Endothelial cell of umbilical vein (primary cell): ENCODE measurements at regions not wholly inside any gene's neighbourhood (a gene's known extent, or its start where the extent isn't known, plus 50 kb on each side); places are given as distances from the start of the nearest gene placed in this dataset.

ENCODE experiments used
- BruUV-seq: library from RNA; stranded (reverse); fragments of 400-500 nt; replicated peaks from 2 replicates; lab custom pipeline; 2021; lab: Mats Ljungman, UMichigan
- CTCF ChIA-PET: fragments of 300-600, 350-600 bp; sonication (Branson Sonifier 250); formaldehyde crosslinking; loops from one replicate; lab custom pipeline; 2021; ENCODE audit warnings: antibody characterized with exemption, inconsistent platforms; lab: Charles Lee
- POLR2A ChIA-PET: fragments of 300-600, 350-600 bp; sonication (Branson Sonifier 250); formaldehyde crosslinking; loops from one replicate; lab custom pipeline; 2021; ENCODE audit warnings: antibody characterized with exemption, inconsistent platforms; lab: Charles Lee
- DNase-seq: peaks from one replicate; pipeline ENCODE4 v3.0.0-alpha.2; 2011; ENCODE audit warnings: low read depth, low spot score
- FAIRE-seq: peaks from 2 replicates; lab custom pipeline; 2011; peaks lifted over from hg19 to GRCh38; lab: Jason Lieb, UNC
- H2AFZ ChIP-seq: 2 replicates; pipeline ENCODE4 v1.6.0; 2012; ENCODE audit warnings: low read depth, low read length, control low read depth, inconsistent platforms
- H3K27ac ChIP-seq: 2 replicates; pipeline ENCODE4 v1.5.1; 2011; ENCODE audit warnings: low read depth, mild to moderate bottlenecking, control low read depth, low read length, moderate library complexity; ENCODE audit not compliant: insufficient read depth
- H3K27me3 ChIP-seq, 2 experiments: 2 replicates each; pipeline versions ENCODE4 v1.6.0 to v1.6.1; 2011; ENCODE audit warnings: low read length in 2 of 2, mixed read lengths in 1 of 2; ENCODE audit not compliant: control insufficient read depth in 2 of 2, insufficient read depth in 2 of 2
- H3K36me3 ChIP-seq, 2 experiments: 2 replicates in 1 of 2; 3 replicates in 1 of 2; pipeline ENCODE4 v1.5.1; 2011; ENCODE audit warnings: low read length in 2 of 2, mild to moderate bottlenecking in 1 of 2, moderate library complexity in 1 of 2; ENCODE audit not compliant: control insufficient read depth in 2 of 2, insufficient read depth in 2 of 2; ENCODE audit errors: extremely low read depth in 1 of 2
- H3K4me1 ChIP-seq: 3 replicates; pipeline ENCODE4 v1.5.1; 2011; ENCODE audit warnings: mild to moderate bottlenecking, low read length; ENCODE audit not compliant: control insufficient read depth, insufficient read depth; ENCODE audit errors: extremely low read depth
- H3K4me2 ChIP-seq: 2 replicates; pipeline ENCODE4 v1.6.1; 2011; ENCODE audit warnings: low read length, control low read depth, mixed read lengths; ENCODE audit not compliant: insufficient read depth
- H3K4me3 ChIP-seq, 3 experiments: fragments of 200-600 bp in 1 of 3; sonication (generic), shearing (Covaris generic) in 1 of 3; replicated peaks in 1 of 3; 2 replicates each; pipeline ENCODE4 v1.5.1; 2011 to 2016; ENCODE audit warnings: control low read depth in 3 of 3, low read length in 3 of 3, mild to moderate bottlenecking in 2 of 3, inconsistent platforms in 1 of 3, low read depth in 1 of 3, moderate library complexity in 1 of 3; ENCODE audit not compliant: insufficient read depth in 1 of 3
- H3K79me2 ChIP-seq: 2 replicates; pipeline ENCODE4 v1.6.0; 2012; ENCODE audit warnings: low read length, inconsistent platforms; ENCODE audit not compliant: control insufficient read depth, insufficient read depth
- H3K9ac ChIP-seq: replicated peaks from 2 replicates; pipeline ENCODE3; 2011; ENCODE audit warnings: low read length, control low read depth; ENCODE audit not compliant: insufficient read depth; ENCODE audit errors: extremely low read depth
- H3K9me1 ChIP-seq: replicated peaks from 3 replicates; pipeline ENCODE4 v1.6.0; 2011; ENCODE audit warnings: mild to moderate bottlenecking, low read length; ENCODE audit not compliant: control insufficient read depth, insufficient read depth; ENCODE audit errors: extremely low read depth
- H3K9me3 ChIP-seq: replicated peaks from 2 replicates; pipeline ENCODE4 v1.5.1; 2012; ENCODE audit warnings: low read length, inconsistent platforms; ENCODE audit not compliant: control insufficient read depth, insufficient read depth
- H4K20me1 ChIP-seq: replicated peaks from 2 replicates; pipeline ENCODE3; 2011; ENCODE audit warnings: mild to moderate bottlenecking, low read length; ENCODE audit not compliant: control insufficient read depth, insufficient read depth; ENCODE audit errors: extremely low read depth
- CTCF ChIP-seq, 2 donors: IDR thresholded peaks; 1 replicate in 1 of 2; 2 replicates in 1 of 2; pipeline ENCODE4 v1.5.1; 2011; ENCODE audit warnings: low read length in 2 of 2, mild to moderate bottlenecking in 2 of 2, moderate library complexity in 2 of 2, control low read depth in 1 of 2, inconsistent platforms in 1 of 2, low read depth in 1 of 2; ENCODE audit not compliant: insufficient read depth in 1 of 2; ENCODE audit errors: extremely low read depth in 1 of 2
- GATA2 ChIP-seq: IDR thresholded peaks from 2 replicates; pipeline ENCODE4 v1.7.0; 2011; ENCODE audit warnings: low read depth, mild to moderate bottlenecking, moderate library complexity, mixed read lengths, low read length; ENCODE audit not compliant: insufficient read length, insufficient read depth
- JUN ChIP-seq: IDR thresholded peaks from 2 replicates; pipeline ENCODE4 v1.6.1; 2011; ENCODE audit warnings: borderline replicate concordance, low read depth; ENCODE audit not compliant: insufficient read length, insufficient read depth
- dilution Hi-C: fragments of 300-500 bp; cut with MboI; formaldehyde crosslinking; loops from one replicate; pipeline ENCODE4 v1.15.0; 2019; ENCODE audit warnings: low sequenced_read_pairs; ENCODE audit not compliant: extremely low pct_ligation_motif_present
- intact Hi-C: fragments of 100-400 bp; cut with micrococcal nuclease; formaldehyde crosslinking; loops from one replicate; pipeline ENCODE4 v1.10.0; 2022
- TF ChIP-seq, protein P1 (sequence below): IDR thresholded peaks from 2 replicates; pipeline ENCODE4 v1.6.1; 2011; ENCODE audit not compliant: insufficient read depth, insufficient read length

DNA sequence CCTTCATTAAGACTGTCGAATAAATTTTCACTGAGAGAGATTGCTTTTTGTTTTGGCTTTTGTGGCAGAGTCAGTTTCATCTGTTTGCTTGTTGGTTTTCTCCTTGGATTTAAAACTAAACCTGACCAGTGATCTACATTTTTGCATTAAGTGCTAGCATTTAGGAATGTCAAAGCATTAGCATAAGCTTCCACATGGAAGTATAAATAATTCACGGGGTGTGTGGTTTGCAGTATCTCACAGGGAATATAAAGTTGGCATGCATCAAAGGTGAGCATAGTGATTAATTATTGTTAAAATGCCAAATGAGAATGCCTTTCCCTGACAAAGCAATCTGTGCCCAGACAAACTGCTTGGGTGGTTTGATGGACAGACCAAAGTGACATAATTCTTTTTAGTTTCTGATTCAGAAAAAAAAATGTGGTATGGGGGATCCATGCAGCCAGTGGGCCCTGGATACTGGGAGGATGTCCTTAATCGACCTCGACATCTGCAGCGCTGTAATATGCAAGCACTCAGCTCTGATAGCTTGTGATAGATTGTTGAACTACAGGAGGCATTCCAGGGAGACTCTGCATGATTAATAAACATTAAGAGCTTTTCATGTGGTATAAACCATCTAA, 339.3 kb upstream of the POM121L12 start:
- ChIA-PET CTCF (no interaction called here), POLR2A (no interaction called here)
- no peaks in the 10 kb centered on the region for H3K9me1 ChIP-seq
- no TSS peak for BruUV-seq
- no peak overlapping the region for H2AFZ ChIP-seq
- H3K4me2 ChIP-seq, result no peak overlapping the region
- H3K4me3 ChIP-seq, result no peak overlapping the region
- H3K27ac ChIP-seq, result no peak overlapping the region
- H3K79me2 ChIP-seq, result no peaks in the 10 kb centered on the region
- H3K4me1 ChIP-seq, result no peaks in the 10 kb centered on the region
- H3K9ac ChIP-seq, result no peak overlapping the region
- no peak for DNase-seq
- TF ChIP-seq JUN, result no peak
- TF ChIP-seq, protein P1, sequence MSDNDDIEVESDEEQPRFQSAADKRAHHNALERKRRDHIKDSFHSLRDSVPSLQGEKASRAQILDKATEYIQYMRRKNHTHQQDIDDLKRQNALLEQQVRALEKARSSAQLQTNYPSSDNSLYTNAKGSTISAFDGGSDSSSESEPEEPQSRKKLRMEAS, result no peak
- FAIRE-seq, result no peak
- dilution Hi-C loops (no loop called here), intact Hi-C loops (no loop called here)
- no peaks in the 10 kb centered on the region for H3K27me3 ChIP-seq
- H3K36me3 ChIP-seq, result no peaks in the 10 kb centered on the region
- no peaks in the 10 kb centered on the region for H4K20me1 ChIP-seq
- H3K9me3 ChIP-seq, result no peaks in the 10 kb centered on the region

- FAIRE-seq (no peak), DNase-seq (no peak)
- Histone ChIP-seq H3K79me2 (no peaks in the 10 kb centered on the region), H3K9ac (no peak overlapping the region), H3K27me3 (no peaks in the 10 kb centered on the region), H3K9me1 (no peaks in the 10 kb centered on the region), H3K4me2 (no peak overlapping the region), H4K20me1 (no peaks in the 10 kb centered on the region), H3K9me3 (no peaks in the 10 kb centered on the region), H3K36me3 (no peaks in the 10 kb centered on the region), H3K27ac (no peak overlapping the region), H3K4me1 (no peaks in the 10 kb centered on the region), H2AFZ (no peak overlapping the region), H3K4me3 (no peak overlapping the region)
- TF ChIP-seq GATA2 (no peak), CTCF (IDR thresholded peaks at IDR 0.05; ENCODE audit: extremely low read depth in 1 of 2, insufficient read depth in 1 of 2, low read depth in 1 of 2, low read length in 2 of 2) (no peak)
- no TSS peak for BruUV-seq
- ChIA-PET POLR2A (no interaction called here), CTCF (no interaction called here)
- intact Hi-C loops, result no loop called here
- dilution Hi-C loops, result no loop called here
Observed at GRCh38 chr7:52691257-52691656, 344.2 kb upstream of the POM121L12 start.
